ENCODE measurements at regions not wholly inside any gene's neighbourhood (a gene's known extent, or its start where the extent isn't known, plus 50 kb on each side); places are given as distances from the start of the nearest gene placed in this dataset.

GRCh38 chr14:85308531-85309300, 221.2 kb upstream of the FLRT2 start:
- H3K27ac ChIP-seq (ENCODE audit: extremely low read depth, low read depth, low read length): no peak overlapping the region

GRCh38 chr14:85310491-85311272, 219.3 kb upstream of the FLRT2 start:
- POLR2A ChIA-PET: no interaction called here
- Histone ChIP-seq H3K27ac (ENCODE audit: extremely low read depth, low read depth, low read length) (no peak overlapping the region), H3K9me3 (ENCODE audit: control insufficient read depth, insufficient read depth, low read depth, low read length) (no peaks in the 10 kb centered on the region), H3K4me1 (ENCODE audit: control insufficient read depth, insufficient read depth, low read length) (no peaks in the 10 kb centered on the region), H3K4me3 (ENCODE audit: low read depth, low read length) (no peak overlapping the region), H3K36me3 (ENCODE audit: control insufficient read depth in 2 of 2, insufficient read depth in 1 of 2, low read length in 2 of 2) (no peaks in the 10 kb centered on the region)
- CTCF ChIA-PET: no interaction called here
- TF ChIP-seq, protein P1, sequence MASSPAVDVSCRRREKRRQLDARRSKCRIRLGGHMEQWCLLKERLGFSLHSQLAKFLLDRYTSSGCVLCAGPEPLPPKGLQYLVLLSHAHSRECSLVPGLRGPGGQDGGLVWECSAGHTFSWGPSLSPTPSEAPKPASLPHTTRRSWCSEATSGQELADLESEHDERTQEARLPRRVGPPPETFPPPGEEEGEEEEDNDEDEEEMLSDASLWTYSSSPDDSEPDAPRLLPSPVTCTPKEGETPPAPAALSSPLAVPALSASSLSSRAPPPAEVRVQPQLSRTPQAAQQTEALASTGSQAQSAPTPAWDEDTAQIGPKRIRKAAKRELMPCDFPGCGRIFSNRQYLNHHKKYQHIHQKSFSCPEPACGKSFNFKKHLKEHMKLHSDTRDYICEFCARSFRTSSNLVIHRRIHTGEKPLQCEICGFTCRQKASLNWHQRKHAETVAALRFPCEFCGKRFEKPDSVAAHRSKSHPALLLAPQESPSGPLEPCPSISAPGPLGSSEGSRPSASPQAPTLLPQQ (tag by site-specific recombination; IDR thresholded peaks at IDR 0.05): no peak
- TF ChIP-seq ZNF473 (tag by site-specific recombination; IDR thresholded peaks at IDR 0.05) (no peak), ZNF19 (tag by site-specific recombination; IDR thresholded peaks at IDR 0.05; ENCODE audit: low read depth) (no peak), ZNF560 (tag by site-specific recombination; IDR thresholded peaks at IDR 0.05; ENCODE audit: borderline replicate concordance) (no peak), ZBTB10 (tag by site-specific recombination; IDR thresholded peaks at IDR 0.05) (no peak)

More at GRCh38 chr14:85308531-85309300, 221.2 kb upstream of the FLRT2 start:
- Histone ChIP-seq H3K36me3 (ENCODE audit: control insufficient read depth in 2 of 2, insufficient read depth in 1 of 2, low read length in 2 of 2) (no peaks in the 10 kb centered on the region), H3K4me3 (ENCODE audit: low read depth, low read length) (no peak overlapping the region), H3K4me1 (ENCODE audit: control insufficient read depth, insufficient read depth, low read length) (no peaks in the 10 kb centered on the region), H3K9me3 (ENCODE audit: control insufficient read depth, insufficient read depth, low read depth, low read length) (no peaks in the 10 kb centered on the region)
- CTCF ChIA-PET: interaction anchor here (0.5 to 1.0 kb wide), 4 partner anchors 12 to 582 kb away, joined by 3 to 4 read pairs (median 4); no protein-coding TSS in a partner anchor
- POLR2A ChIA-PET: no interaction called here
- no peak for TF ChIP-seq ZNF292 (tag by site-specific recombination; IDR thresholded peaks at IDR 0.05; ENCODE audit: borderline replicate concordance, low read depth)
- no peak for TF ChIP-seq ZNF274 (IDR thresholded peaks at IDR 0.05; ENCODE audit: low read length)
- TF ChIP-seq ZNF274 (tag by site-specific recombination; IDR thresholded peaks at IDR 0.05; ENCODE audit: borderline replicate concordance): no peak
- no peak for TF ChIP-seq ZNF248 (tag by site-specific recombination; IDR thresholded peaks at IDR 0.05)
- TF ChIP-seq ZNF114 (tag by site-specific recombination; IDR thresholded peaks at IDR 0.05): no peak
- TF ChIP-seq KLF1 (tag by site-specific recombination; IDR thresholded peaks at IDR 0.05): no peak
- no peak for TF ChIP-seq ZNF16 (tag by site-specific recombination; IDR thresholded peaks at IDR 0.05; ENCODE audit: low read depth)
- no peak for TF ChIP-seq ZNF19 (tag by site-specific recombination; IDR thresholded peaks at IDR 0.05; ENCODE audit: low read depth)
- TF ChIP-seq EGR2 (tag by site-specific recombination; IDR thresholded peaks at IDR 0.05; ENCODE audit: low read depth): no peak
- TF ChIP-seq ZNF324 (tag by site-specific recombination; IDR thresholded peaks at IDR 0.05): no peak
- no peak for TF ChIP-seq ZNF514 (tag by site-specific recombination; IDR thresholded peaks at IDR 0.05)
- no peak for TF ChIP-seq ZIC2 (tag by site-specific recombination; IDR thresholded peaks at IDR 0.05)
- TF ChIP-seq ZNF37A (tag by site-specific recombination; IDR thresholded peaks at IDR 0.05): no peak
- no peak for TF ChIP-seq ZNF701 (tag by site-specific recombination; IDR thresholded peaks at IDR 0.05)
- no peak for TF ChIP-seq SALL2 (tag by site-specific recombination; IDR thresholded peaks at IDR 0.05; ENCODE audit: borderline replicate concordance)
- TF ChIP-seq KLF16 (tag by site-specific recombination; IDR thresholded peaks at IDR 0.05): no peak
- TF ChIP-seq, protein P1 (tag by site-specific recombination; IDR thresholded peaks at IDR 0.05): no peak
- TF ChIP-seq ZBTB7A (tag by site-specific recombination; IDR thresholded peaks at IDR 0.05; ENCODE audit: low read depth): no peak
- no peak for TF ChIP-seq ZNF670 (tag by site-specific recombination; IDR thresholded peaks at IDR 0.05; ENCODE audit: low read depth)
